Natural killer cell treated with Interleukin-12 subunit alpha and Interleukin-12 subunit beta and Interleukin-15 and Interleukin-18, amount 100 ng/mL, for 72 hours (primary cell): ENCODE measurements at regions not wholly inside any gene's neighbourhood (a gene's known extent, or its start where the extent isn't known, plus 50 kb on each side); places are given as distances from the start of the nearest gene placed in this dataset.
A peak's percentile ranks its signal among the peaks of the same experiment; 100 is the strongest.

ENCODE experiments used
- ATAC-seq, 2 donors: fragments of 150-1000 bp; cut with Tn5 transposase in 1 of 2; sonication (Bioruptor Pico), chemical (Tn5 transposase) in 1 of 2; 2 replicates each; pipeline ENCODE4 v1.10.0; 2021
- DNase-seq: peaks from one replicate; pipeline ENCODE4 v3.0.0; 2022; ENCODE audit warnings: low spot score
- H3K27ac Mint-ChIP-seq, 2 donors: 1 replicate in 1 of 2; 2 replicates in 1 of 2; pipeline ENCODE4 v1.8.0; 2022; ENCODE audit warnings: mixed read lengths in 2 of 2, mild to moderate bottlenecking in 1 of 2, moderate library complexity in 1 of 2
- H3K27me3 Mint-ChIP-seq, 2 donors: 1 replicate in 1 of 2; 2 replicates in 1 of 2; pipeline ENCODE4 v1.8.0; 2022; ENCODE audit warnings: mixed read lengths in 2 of 2
- H3K36me3 Mint-ChIP-seq: one replicate; pipeline ENCODE4 v1.8.0; 2022; ENCODE audit warnings: mixed read lengths
- H3K4me1 Mint-ChIP-seq, 2 donors: 1 replicate in 1 of 2; 2 replicates in 1 of 2; pipeline ENCODE4 v1.8.0; 2022; ENCODE audit warnings: low read depth in 2 of 2, mixed read lengths in 2 of 2, mild to moderate bottlenecking in 1 of 2
- H3K4me3 Mint-ChIP-seq: one replicate; pipeline ENCODE4 v1.8.0; 2022; ENCODE audit warnings: mixed read lengths
- H3K9me3 Mint-ChIP-seq: 2 replicates; pipeline ENCODE4 v1.8.0; 2022; ENCODE audit warnings: mixed read lengths

GRCh38 chr15:69931156-69931555, 166.6 kb downstream of the TLE3 start:
- H3K4me3 Mint-ChIP-seq: no peak overlapping the region
- H3K27ac Mint-ChIP-seq: no peak overlapping the region
- ATAC-seq (no peak), DNase-seq (no peak)
- H3K4me1 Mint-ChIP-seq: no peaks in the 10 kb centered on the region
- peaks cover 27 to 35% of the 10 kb centered on the region in 2 donors for H3K27me3 Mint-ChIP-seq
- peaks cover 4% of the 10 kb centered on the region for H3K36me3 Mint-ChIP-seq
- H3K9me3 Mint-ChIP-seq: peaks cover 3% of the 10 kb centered on the region

GRCh38 chr15:69934607-69935006, 163.1 kb downstream of the TLE3 start:
- Mint-ChIP-seq H3K27ac (no peak overlapping the region), H3K36me3 (peaks cover 4% of the 10 kb centered on the region), H3K27me3 (peaks cover 31 to 32% of the 10 kb centered on the region in 2 donors), H3K9me3 (peaks cover 2% of the 10 kb centered on the region), H3K4me1 (no peaks in the 10 kb centered on the region), H3K4me3 (no peak overlapping the region)
- ATAC-seq (no peak), DNase-seq (no peak)

GRCh38 chr15:69939513-69940440, 157.9 kb downstream of the TLE3 start:
- H3K4me3 Mint-ChIP-seq: no peak overlapping the region
- no peak overlapping the region for H3K27ac Mint-ChIP-seq
- H3K36me3 Mint-ChIP-seq: peaks cover 4% of the 10 kb centered on the region
- ATAC-seq (peak in 1 of 2 donors; percentile 20), DNase-seq (no peak)
- peaks cover 18 to 20% of the 10 kb centered on the region in 2 donors for H3K27me3 Mint-ChIP-seq
- no peaks in the 10 kb centered on the region for H3K4me1 Mint-ChIP-seq
- no peaks in the 10 kb centered on the region for H3K9me3 Mint-ChIP-seq

- Mint-ChIP-seq H3K27me3 (peaks cover 9 to 14% of the 10 kb centered on the region in 2 donors), H3K9me3 (no peaks in the 10 kb centered on the region), H3K36me3 (no peaks in the 10 kb centered on the region), H3K4me1 (no peaks in the 10 kb centered on the region), H3K27ac (no peak overlapping the region), H3K4me3 (no peak overlapping the region)
- DNase-seq (no peak), ATAC-seq (no peak)
These were observed 157.0 kb downstream of the TLE3 start for GRCh38 chr15:69940441-69941300.

DNA sequence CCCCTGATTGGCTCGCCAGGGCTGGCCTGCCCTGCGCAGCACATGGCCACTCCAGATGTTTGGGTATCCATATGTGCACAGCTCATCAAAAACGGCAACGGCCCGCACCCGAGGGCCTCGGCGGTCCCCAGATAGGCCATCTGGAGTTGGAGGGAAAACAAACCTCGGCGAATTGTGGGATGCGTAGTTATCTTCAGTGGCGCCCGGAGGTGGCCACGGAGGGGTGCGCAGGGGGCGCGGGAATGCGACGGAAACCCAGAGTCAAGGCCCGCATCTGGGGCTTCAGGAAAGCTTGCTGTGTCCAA, 156.5 kb downstream of the TLE3 start:
- H3K4me1 Mint-ChIP-seq: no peaks in the 10 kb centered on the region
- no peak for DNase-seq
- no peak for ATAC-seq
- H3K27ac Mint-ChIP-seq: no peak overlapping the region
- H3K27me3 Mint-ChIP-seq: peaks cover 8 to 14% of the 10 kb centered on the region in 2 donors
- H3K9me3 Mint-ChIP-seq: no peaks in the 10 kb centered on the region
- H3K4me3 Mint-ChIP-seq: no peak overlapping the region
- no peaks in the 10 kb centered on the region for H3K36me3 Mint-ChIP-seq

- no peak overlapping the region for H3K4me3 Mint-ChIP-seq
- H3K9me3 Mint-ChIP-seq: no peaks in the 10 kb centered on the region
- no peak for ATAC-seq
- no peak for DNase-seq
- no peaks in the 10 kb centered on the region for H3K36me3 Mint-ChIP-seq
- H3K27ac Mint-ChIP-seq: no peak overlapping the region
- H3K27me3 Mint-ChIP-seq: peaks cover 7 to 14% of the 10 kb centered on the region in 2 donors
- H3K4me1 Mint-ChIP-seq: no peaks in the 10 kb centered on the region
These were observed 155.8 kb downstream of the TLE3 start for GRCh38 chr15:69941706-69942495.

GRCh38 chr15:69943637-69944036, 154.1 kb downstream of the TLE3 start:
- DNase-seq (no peak), ATAC-seq (no peak)
- no peak overlapping the region for H3K27ac Mint-ChIP-seq
- no peaks in the 10 kb centered on the region for H3K36me3 Mint-ChIP-seq
- no peaks in the 10 kb centered on the region for H3K4me1 Mint-ChIP-seq
- no peaks in the 10 kb centered on the region for H3K9me3 Mint-ChIP-seq
- peaks cover 0 to 10% of the 10 kb centered on the region in 2 donors for H3K27me3 Mint-ChIP-seq
- no peak overlapping the region for H3K4me3 Mint-ChIP-seq

GRCh38 chr15:69945729-69946128, 152.0 kb downstream of the TLE3 start:
- Mint-ChIP-seq H3K27me3 (peaks cover 0 to 15% of the 10 kb centered on the region in 2 donors), H3K4me3 (no peak overlapping the region), H3K27ac (no peak overlapping the region), H3K4me1 (no peaks in the 10 kb centered on the region), H3K36me3 (no peaks in the 10 kb centered on the region), H3K9me3 (no peaks in the 10 kb centered on the region)
- ATAC-seq (no peak), DNase-seq (no peak)

DNA sequence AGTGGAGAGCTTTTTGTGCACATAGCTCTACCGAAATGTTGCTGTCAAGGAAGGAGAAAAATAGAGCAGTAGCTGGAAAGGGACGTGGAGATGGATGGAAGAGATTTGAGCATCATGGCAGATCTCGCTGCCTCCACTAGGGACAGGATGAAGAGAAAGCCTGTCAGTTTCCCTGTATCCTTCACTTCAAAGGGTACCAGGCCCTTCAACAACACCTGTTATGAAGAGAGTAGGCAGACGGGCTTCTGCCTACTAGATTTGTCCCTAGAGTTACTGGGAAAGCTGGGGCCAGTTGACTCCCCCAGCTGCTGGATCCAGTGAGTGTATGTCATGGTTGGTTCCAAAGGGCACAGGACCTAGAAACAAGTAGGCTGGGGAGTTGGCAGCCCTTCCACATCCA, 150.8 kb downstream of the TLE3 start:
- DNase-seq (no peak), ATAC-seq (no peak)
- Mint-ChIP-seq H3K4me1 (no peaks in the 10 kb centered on the region), H3K9me3 (no peaks in the 10 kb centered on the region), H3K4me3 (no peak overlapping the region), H3K27me3 (peaks cover 0 to 15% of the 10 kb centered on the region in 2 donors), H3K36me3 (no peaks in the 10 kb centered on the region), H3K27ac (no peak overlapping the region)

GRCh38 chr15:69947394-69947793, 150.3 kb downstream of the TLE3 start:
- H3K4me3 Mint-ChIP-seq: no peak overlapping the region
- no peaks in the 10 kb centered on the region for H3K9me3 Mint-ChIP-seq
- H3K4me1 Mint-ChIP-seq: no peaks in the 10 kb centered on the region
- H3K36me3 Mint-ChIP-seq: no peaks in the 10 kb centered on the region
- H3K27ac Mint-ChIP-seq: no peak overlapping the region
- DNase-seq (no peak), ATAC-seq (no peak)
- peaks cover 0 to 15% of the 10 kb centered on the region in 2 donors for H3K27me3 Mint-ChIP-seq

- ATAC-seq: no peak
- Mint-ChIP-seq H3K9me3 (no peaks in the 10 kb centered on the region), H3K36me3 (no peaks in the 10 kb centered on the region), H3K4me1 (no peaks in the 10 kb centered on the region), H3K27ac (no peak overlapping the region), H3K27me3 (peaks cover 7 to 17% of the 10 kb centered on the region in 2 donors), H3K4me3 (no peak overlapping the region)
- no peak for DNase-seq
These were observed 148.2 kb downstream of the TLE3 start for GRCh38 chr15:69949485-69949884.

GRCh38 chr15:69951256-69951897, 146.3 kb downstream of the TLE3 start:
- no peaks in the 10 kb centered on the region for H3K4me1 Mint-ChIP-seq
- no peaks in the 10 kb centered on the region for H3K9me3 Mint-ChIP-seq
- H3K36me3 Mint-ChIP-seq: no peaks in the 10 kb centered on the region
- peaks cover 15% of the 10 kb centered on the region in 2 donors for H3K27me3 Mint-ChIP-seq
- no peak overlapping the region for H3K27ac Mint-ChIP-seq
- no peak overlapping the region for H3K4me3 Mint-ChIP-seq
- DNase-seq: no peak
- no peak for ATAC-seq

DNA sequence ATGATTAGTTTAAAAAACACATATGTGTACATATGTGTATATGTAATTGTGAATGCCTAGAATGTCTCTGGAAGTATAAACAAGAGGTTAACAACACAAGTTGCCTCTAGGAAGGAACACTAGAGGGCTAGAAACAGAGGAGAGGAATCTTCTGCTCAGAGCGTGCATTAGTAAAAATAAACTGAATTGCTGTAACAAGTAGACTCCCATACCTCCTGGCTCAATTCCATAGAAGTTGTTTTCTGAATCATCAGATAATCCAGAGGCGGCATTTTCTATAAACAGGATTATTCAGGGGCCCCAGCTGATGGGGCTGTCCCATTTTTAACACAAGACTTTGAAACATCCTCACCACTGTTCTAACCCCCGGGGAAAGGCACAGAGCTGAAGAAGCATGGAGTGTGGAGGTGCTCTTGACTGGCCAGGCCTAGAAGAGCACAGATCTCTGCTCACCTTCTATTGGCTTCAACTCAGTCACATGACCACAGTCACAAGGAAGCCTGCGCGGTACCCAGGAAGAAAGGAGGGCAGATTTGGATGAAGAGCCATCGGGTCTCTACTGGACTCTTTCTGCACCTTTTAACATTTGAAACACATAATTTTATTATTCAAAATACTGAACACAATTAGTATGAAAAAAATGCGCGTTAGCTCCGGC, 145.7 kb downstream of the TLE3 start:
- no peak for ATAC-seq
- Mint-ChIP-seq H3K36me3 (no peaks in the 10 kb centered on the region), H3K4me3 (no peak overlapping the region), H3K9me3 (no peaks in the 10 kb centered on the region), H3K27ac (no peak overlapping the region), H3K4me1 (no peaks in the 10 kb centered on the region), H3K27me3 (peaks cover 15% of the 10 kb centered on the region in 2 donors)
- DNase-seq: no peak
